K562 (cell line): ENCODE measurements at regions not wholly inside any gene's neighbourhood (a gene's known extent, or its start where the extent isn't known, plus 50 kb on each side); places are given as distances from the start of the nearest gene placed in this dataset.

ENCODE experiments used
- ATAC-seq: fragments of 200-7000 bp; cut with Tn5 transposase; 3 replicates; pipeline ENCODE4 v1.9.1; 2020; ENCODE audit warnings: moderate library complexity
- BruUV-seq: library from RNA; stranded (reverse); fragments of 400-500 nt; replicated peaks from 2 replicates; lab custom pipeline; 2021; lab: Mats Ljungman, UMichigan
- CTCF ChIA-PET: fragments of 300-600 bp; formaldehyde crosslinking; extraction: SDS; loops from one replicate; lab custom pipeline; 2021; ENCODE audit warnings: low intra/inter-chr PET ratio; lab: Yijun Ruan, JAX
- POLR2A ChIA-PET: fragments of 300-600, 350-650 bp; sonication (Branson Sonifier 250); formaldehyde crosslinking; extraction: SDS; loops from one replicate; lab custom pipeline; 2021; ENCODE audit warnings: antibody characterized with exemption, inconsistent platforms; lab: Yijun Ruan, JAX
- DNase-seq, 4 experiments: peaks; one replicate each; pipeline versions ENCODE4 v3.0.0 to v3.0.0-alpha.2; 2011 to 2018; ENCODE audit warnings: low spot score in 3 of 4, mixed read lengths in 3 of 4; ENCODE audit errors: extremely low read depth in 1 of 4
- FAIRE-seq: peaks from 2 replicates; lab custom pipeline; 2011; peaks lifted over from hg19 to GRCh38; lab: Jason Lieb, UNC
- H2AFZ ChIP-seq: 2 replicates; pipeline ENCODE4 v1.6.0; 2011; ENCODE audit warnings: low read depth, low read length, control low read depth, inconsistent platforms
- H3K27ac ChIP-seq: fragments of 200-600 bp; 3 replicates; pipeline ENCODE4 v1.8.0; 2011; ENCODE audit warnings: low read depth, mild to moderate bottlenecking, control low read depth, inconsistent platforms, low read length, moderate library complexity, mixed read lengths; ENCODE audit errors: extremely low read depth
- H3K27me3 ChIP-seq, 2 experiments: fragments of 300-600 bp in 1 of 2; 2 replicates in 1 of 2; 3 replicates in 1 of 2; pipeline versions ENCODE4 v1.6.0 to v1.8.0; 2011; ENCODE audit warnings: inconsistent platforms in 2 of 2, low read length in 2 of 2, mild to moderate bottlenecking in 1 of 2, mixed read lengths in 1 of 2, moderate library complexity in 1 of 2; ENCODE audit not compliant: control insufficient read depth in 2 of 2, insufficient read depth in 2 of 2
- H3K36me3 ChIP-seq: fragments of 300-600 bp; 3 replicates; pipeline ENCODE4 v1.8.0; 2011; ENCODE audit warnings: mild to moderate bottlenecking, low read length, inconsistent platforms; ENCODE audit not compliant: control insufficient read depth, insufficient read depth
- H3K4me1 ChIP-seq, 2 experiments: fragments of 200-600 bp in 1 of 2; replicated peaks in 1 of 2; 2 replicates in 1 of 2; 3 replicates in 1 of 2; pipeline versions ENCODE4 v1.5.1 to v1.8.0; 2011; ENCODE audit warnings: inconsistent platforms in 2 of 2, low read length in 2 of 2, mild to moderate bottlenecking in 1 of 2, mixed read lengths in 1 of 2, moderate library complexity in 1 of 2; ENCODE audit not compliant: control insufficient read depth in 2 of 2, insufficient read depth in 2 of 2
- H3K4me2 ChIP-seq: 2 replicates; pipeline ENCODE4 v1.6.1; 2011; ENCODE audit warnings: low read length, control low read depth, inconsistent platforms, mixed read lengths; ENCODE audit not compliant: insufficient read depth
- H3K4me3 ChIP-seq: fragments of 200-600 bp; sonication (generic), shearing (Covaris generic); 2 replicates; pipeline ENCODE4 v1.5.1; 2016; ENCODE audit warnings: control low read depth, inconsistent platforms
- H3K79me2 ChIP-seq: fragments of 200-600 bp; 3 replicates; pipeline ENCODE4 v1.8.0; 2011; ENCODE audit warnings: low read length, inconsistent platforms; ENCODE audit not compliant: control insufficient read depth, insufficient read depth
- H3K9ac ChIP-seq, 2 experiments: 2 replicates each; pipeline versions ENCODE4 v1.6.0 to v1.6.1; 2011; ENCODE audit warnings: low read depth in 2 of 2, low read length in 2 of 2, control low read depth in 1 of 2, inconsistent platforms in 1 of 2, mild to moderate bottlenecking in 1 of 2, mixed read lengths in 1 of 2; ENCODE audit not compliant: insufficient read depth in 1 of 2
- H3K9me1 ChIP-seq: one replicate; pipeline ENCODE4 v1.6.0; 2011; ENCODE audit warnings: inconsistent platforms, mild to moderate bottlenecking, low read length, moderate library complexity; ENCODE audit not compliant: control insufficient read depth, insufficient read depth
- H3K9me3 ChIP-seq: replicated peaks from 2 replicates; pipeline ENCODE4 v1.5.1; 2011; ENCODE audit warnings: low read depth, low read length, inconsistent platforms; ENCODE audit not compliant: control insufficient read depth, insufficient read depth
- H4K20me1 ChIP-seq: replicated peaks from 2 replicates; pipeline ENCODE4 v1.6.1; 2011; ENCODE audit warnings: low read length, inconsistent platforms, mixed read lengths; ENCODE audit not compliant: control insufficient read depth, insufficient read depth
- BHLHE40 ChIP-seq: IDR thresholded peaks from 2 replicates; pipeline ENCODE4 v1.6.1; 2011; ENCODE audit warnings: low read length, improper control_type of control experiment
- MYNN ChIP-seq, 2 experiments: sonication (generic); formaldehyde crosslinking in 1 of 2; IDR thresholded peaks; 2 replicates each; pipeline versions ENCODE4 v1.5.0 to v1.6.1; 2016 to 2020; ENCODE audit warnings: antibody characterized with exemption in 1 of 2, missing genetic modification reagents in 1 of 2
- NCOA2 ChIP-seq, 2 experiments: fragments of 450-650 bp; IDR thresholded peaks; 2 replicates each; pipeline ENCODE4 v1.6.1; 2018; ENCODE audit warnings: mild to moderate bottlenecking in 2 of 2, moderate library complexity in 1 of 2; ENCODE audit not compliant: partially characterized antibody in 2 of 2
- POLR2B ChIP-seq: fragments of 450-650 bp; IDR thresholded peaks from 2 replicates; pipeline ENCODE4 v1.6.1; 2018; ENCODE audit warnings: low read depth; ENCODE audit not compliant: partially characterized antibody
- TBP ChIP-seq: optimal IDR thresholded peaks from 2 replicates; pipeline ENCODE3; 2011; ENCODE audit warnings: low read depth, low read length, improper control_type of control experiment
- ZNF408 ChIP-seq: fragments of 250-450 bp; sonication (Bioruptor Pico); IDR thresholded peaks from 2 replicates; pipeline ENCODE4 v1.4.0; 2020; ENCODE audit warnings: low read depth, mild to moderate bottlenecking, moderate library complexity
- ZNF583 ChIP-seq: fragments of 250-450 bp; sonication (Bioruptor Pico); IDR thresholded peaks from 2 replicates; pipeline ENCODE4 v1.4.0; 2020
- ZNF695 ChIP-seq: fragments of 450-650 bp; formaldehyde crosslinking; IDR thresholded peaks from 2 replicates; pipeline ENCODE4 v1.4.0; 2020; ENCODE audit warnings: mild to moderate bottlenecking, moderate library complexity
- WGBS: fragments of 100-300 bp; shearing (Covaris generic); methylation state at CpG from one replicate; pipeline ENCODE4 v1.1.6; 2016; ENCODE audit warnings: low coverage, mixed read lengths; ENCODE audit not compliant: insufficient coverage; ENCODE audit errors: missing lambda C conversion rate; 5-methylcytosine and 5-hydroxymethylcytosine counted together
- in situ Hi-C: fragments of 300-500 bp; cut with MboI; formaldehyde crosslinking; loops from 4 replicates; pipeline ENCODE4 v1.15.0; 2018; ENCODE audit warnings: inconsistent platforms, mixed read lengths
- intact Hi-C: fragments of 100-400 bp; cut with micrococcal nuclease; formaldehyde crosslinking; loops from 2 replicates; pipeline ENCODE4 v1.14.2; 2022

GRCh38 chr6:166724576-166724975 lies 97.5 kb upstream of the RPS6KA2 start:
- peaks cover 41 to 82% of the 10 kb centered on the region in 2 experiments for H3K27me3 ChIP-seq
- no peak overlapping the region for H3K4me2 ChIP-seq
- ChIA-PET POLR2A (interaction anchor here (0.6 kb wide), 1 partner anchor 232 kb away, joined by 6 read pairs; the partner anchor contains the start of gene RNASET2), CTCF (no interaction called here)
- no peak overlapping the region for H2AFZ ChIP-seq
- no peaks in the 10 kb centered on the region for H3K9me3 ChIP-seq
- TF ChIP-seq ZNF408 (CRISPR knock-in tag) (no peak), ZNF695 (no peak), TBP (no peak)
- no peaks in the 10 kb centered on the region for H3K4me1 ChIP-seq
- H3K4me3 ChIP-seq, result no peak overlapping the region
- H3K36me3 ChIP-seq, result no peaks in the 10 kb centered on the region
- no peaks in the 10 kb centered on the region for H3K79me2 ChIP-seq
- no TSS peak for BruUV-seq
- H3K9me1 ChIP-seq, result no peaks in the 10 kb centered on the region
- DNase-seq (no peak), ATAC-seq (no peak), FAIRE-seq (no peak)
- intact Hi-C loops, result no loop called here
- H4K20me1 ChIP-seq, result no peaks in the 10 kb centered on the region
- in situ Hi-C loops, result no loop called here
- no peak overlapping the region for H3K27ac ChIP-seq
- 5% methylated on average over 8 of the region's 8 CpGs for WGBS
- no peak overlapping the region for H3K9ac ChIP-seq

- WGBS, result 3% methylated on average over 11 of the region's 11 CpGs
- Histone ChIP-seq H4K20me1 (no peaks in the 10 kb centered on the region), H3K9me3 (no peaks in the 10 kb centered on the region), H2AFZ (no peak overlapping the region), H3K9ac (no peak overlapping the region), H3K9me1 (no peaks in the 10 kb centered on the region), H3K36me3 (no peaks in the 10 kb centered on the region), H3K79me2 (no peaks in the 10 kb centered on the region), H3K27me3 (peaks cover 50 to 74% of the 10 kb centered on the region in 2 experiments), H3K4me3 (no peak overlapping the region), H3K4me2 (no peak overlapping the region), H3K27ac (no peak overlapping the region), H3K4me1 (no peaks in the 10 kb centered on the region)
- POLR2A ChIA-PET, result interaction anchor here (1.0 kb wide), 1 partner anchor 10 kb away, joined by 6 read pairs; no protein-coding TSS in a partner anchor
- no TSS peak for BruUV-seq
- TF ChIP-seq BHLHE40 (no peak), POLR2B (no peak), NCOA2 (IDR thresholded peaks at IDR 0.05; ENCODE audit: partially characterized antibody in 2 of 2) (no peak), ZNF583 (no peak), MYNN (IDR thresholded peaks at IDR 0.05) (no peak), MYNN (CRISPR knock-in tag; IDR thresholded peaks at IDR 0.05) (no peak)
- ATAC-seq (no peak), FAIRE-seq (no peak), DNase-seq (no peak)
- CTCF ChIA-PET, result no interaction called here
- intact Hi-C loops, result no loop called here
- in situ Hi-C loops, result no loop called here
These were observed 95.7 kb upstream of the RPS6KA2 start for GRCh38 chr6:166722785-166723184.
